GM21526 (cell line): ENCODE measurements at regions not wholly inside any gene's neighbourhood (a gene's known extent, or its start where the extent isn't known, plus 50 kb on each side); places are given as distances from the start of the nearest gene placed in this dataset.
"Not testable (repeated sequence)": the region's sequence is repeated elsewhere in the genome, so short reads cannot be mapped to it uniquely, and the experiment has no call there.

Experiments
- ATAC-seq: cut with Tn5 transposase; IDR thresholded peaks from one replicate; pipeline ENCODE4 v1.9.1; 2021; ENCODE audit warnings: moderate library complexity; ENCODE audit not compliant: unreplicated experiment, low FRiP score

- no peak for ATAC-seq
Observed at GRCh38 chr15:36109943-36110658, 469.3 kb upstream of the CDIN1 start.

- no peak for ATAC-seq
Observed at GRCh38 chr15:36110659-36110993, 468.8 kb upstream of the CDIN1 start.

DNA sequence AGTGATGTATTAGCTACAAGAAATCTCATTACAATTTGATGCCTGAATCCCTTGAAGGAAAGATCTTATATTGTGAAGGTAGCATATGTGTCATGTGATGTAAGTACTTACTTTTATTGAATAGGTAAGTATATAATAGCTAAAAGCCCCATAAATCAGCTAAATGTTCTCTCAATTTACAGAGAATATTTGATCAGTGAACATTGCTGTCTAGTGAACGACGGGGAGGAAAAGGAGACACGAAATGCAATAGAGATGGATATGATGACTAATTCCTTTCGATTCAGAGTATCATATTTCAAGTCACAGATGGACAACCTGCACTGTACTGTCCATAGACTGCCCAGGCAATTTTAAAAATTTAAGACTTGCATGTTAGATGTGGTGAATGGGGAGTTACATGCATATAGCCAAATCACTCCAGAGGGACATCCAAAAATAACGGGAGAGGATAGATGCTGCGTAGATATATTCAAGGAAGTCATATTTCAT, 462.1 kb upstream of the CDIN1 start:
- ATAC-seq, result no peak

- no peak for ATAC-seq
Observed at GRCh38 chr15:36126194-36126593, 453.2 kb upstream of the CDIN1 start.

GRCh38 chr15:36130641-36131310, 448.6 kb upstream of the CDIN1 start:
- no peak for ATAC-seq

DNA sequence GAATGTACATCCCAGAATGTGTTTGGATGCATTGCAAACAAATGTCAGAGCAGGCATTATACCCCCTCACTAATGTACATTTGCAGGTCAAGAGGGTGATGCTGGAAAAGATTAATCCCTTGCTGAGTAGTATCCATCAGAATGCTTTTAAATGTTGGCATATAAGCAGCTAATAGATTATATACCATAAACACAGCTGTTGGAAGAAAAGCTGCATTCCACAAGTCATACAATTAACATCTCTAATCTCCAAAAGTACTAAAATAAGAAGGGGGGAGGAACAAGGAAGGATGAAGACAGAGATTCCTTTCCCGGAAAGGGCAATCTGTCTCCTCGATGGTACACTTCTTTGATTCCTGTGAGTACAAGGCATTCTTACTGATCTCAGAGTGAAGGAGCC, 445.7 kb upstream of the CDIN1 start:
- ATAC-seq, result no peak

DNA sequence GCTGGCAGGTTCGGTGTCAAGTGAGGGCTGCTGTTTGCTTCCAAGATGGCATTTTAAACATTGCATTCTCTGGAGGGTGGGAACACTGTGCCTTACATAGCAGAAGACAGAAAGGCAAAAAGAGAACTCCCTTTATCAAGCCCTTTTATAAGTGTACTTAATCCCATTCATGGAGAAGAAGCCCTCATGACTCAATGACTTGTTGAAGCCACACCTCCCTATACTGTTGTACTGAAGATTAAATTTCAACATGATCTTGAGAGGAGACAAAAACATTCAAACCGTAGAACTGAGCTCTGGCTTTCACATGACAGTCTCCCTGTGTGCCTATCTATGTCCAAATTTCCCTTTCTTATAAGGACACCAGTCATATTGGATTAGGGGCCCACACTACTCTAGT, 443.4 kb upstream of the CDIN1 start:
- no peak for ATAC-seq

- no peak for ATAC-seq
Observed at GRCh38 chr15:36152936-36153335, 426.5 kb upstream of the CDIN1 start.

GRCh38 chr15:36156879-36157427, 422.5 kb upstream of the CDIN1 start:
- ATAC-seq, result no peak

DNA sequence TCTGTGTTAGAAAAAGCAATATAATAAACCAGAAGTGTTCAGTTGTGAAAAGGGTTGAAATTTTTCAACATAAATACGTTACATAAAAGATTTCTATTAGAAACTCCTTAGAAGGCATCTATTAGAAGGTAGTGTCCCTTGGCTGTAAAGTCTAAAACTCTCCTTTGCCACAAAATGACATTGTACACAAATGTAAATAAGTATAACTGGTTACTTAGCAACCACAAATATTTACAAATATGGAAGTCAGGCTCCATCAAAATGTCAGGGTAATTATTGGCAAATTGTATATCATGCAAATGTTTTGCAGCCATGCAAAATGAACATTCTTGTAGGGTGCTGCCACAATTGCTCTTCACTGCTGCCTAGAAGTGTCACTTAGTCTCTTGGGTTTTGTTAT, 419.1 kb upstream of the CDIN1 start:
- no peak for ATAC-seq

GRCh38 chr15:36161108-36161507, 418.3 kb upstream of the CDIN1 start:
- ATAC-seq, result no peak

DNA sequence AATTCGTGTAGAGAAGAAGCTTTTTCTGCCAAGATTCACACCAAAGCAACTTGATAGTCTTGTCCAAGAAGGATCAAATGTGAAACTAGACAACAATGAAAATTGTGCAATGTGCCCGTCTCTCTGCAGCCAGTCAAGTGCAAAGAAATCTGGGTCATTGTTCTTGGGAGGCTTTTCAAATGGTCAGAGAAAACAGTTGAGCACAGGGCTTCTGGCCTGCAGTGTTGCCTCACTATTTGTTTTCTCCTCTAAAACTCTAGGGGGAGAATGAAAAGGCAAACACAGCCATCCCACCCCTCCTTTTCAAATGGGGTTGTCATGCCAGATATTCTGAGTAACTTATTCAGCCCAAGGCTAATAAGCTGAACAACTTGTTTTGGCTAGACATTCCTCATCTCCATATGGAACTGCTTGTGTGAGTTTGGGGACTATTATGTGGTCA, 417.6 kb upstream of the CDIN1 start:
- ATAC-seq, result no peak

DNA sequence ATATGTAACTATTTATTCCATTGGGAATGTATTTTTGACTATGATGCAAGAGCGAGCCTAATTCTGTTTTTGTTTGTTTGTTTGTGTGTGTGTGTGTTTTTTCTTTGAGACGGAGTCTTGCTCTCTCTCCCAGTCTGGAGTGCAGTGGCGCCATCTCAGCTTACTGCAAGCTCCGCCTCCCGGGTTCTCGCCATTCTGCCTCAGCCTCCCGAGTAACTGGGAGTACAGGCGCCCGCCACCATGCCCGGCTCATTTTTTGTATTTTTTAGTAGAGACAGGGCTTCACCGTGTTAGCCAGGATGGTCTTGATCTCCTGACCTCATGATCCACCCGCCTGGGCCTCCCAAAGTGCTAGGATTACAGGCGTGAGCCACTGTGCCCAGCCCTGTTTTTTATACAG, 415.4 kb upstream of the CDIN1 start:
- not testable (repeated sequence) for ATAC-seq

GRCh38 chr15:36172955-36173354, 406.5 kb upstream of the CDIN1 start:
- no peak for ATAC-seq

DNA sequence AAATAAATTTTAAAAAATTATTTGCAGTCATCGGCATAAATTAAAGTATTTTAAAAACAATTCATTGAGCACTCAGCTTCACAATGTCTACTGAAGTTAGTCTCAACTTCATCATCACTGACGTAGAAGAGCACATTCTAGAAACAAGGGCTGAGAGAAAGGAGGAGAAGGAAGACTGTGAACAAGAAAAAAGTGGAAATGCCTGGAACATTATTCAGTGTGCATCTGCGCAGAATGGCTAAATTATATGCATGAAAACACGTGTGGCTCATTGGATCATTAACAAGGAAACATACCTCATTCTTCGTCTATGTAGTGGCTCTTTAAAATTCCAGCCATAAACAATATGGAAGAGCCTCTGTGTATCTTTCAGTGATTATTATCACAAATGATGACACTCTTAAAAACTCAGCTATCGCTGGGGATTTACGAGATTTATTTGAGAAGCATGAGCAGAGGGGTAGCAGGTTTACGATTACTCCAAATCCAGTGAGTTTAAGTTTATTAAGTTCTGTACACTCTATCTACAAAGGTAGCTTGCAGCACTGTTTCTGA, 404.2 kb upstream of the CDIN1 start:
- no peak for ATAC-seq

DNA sequence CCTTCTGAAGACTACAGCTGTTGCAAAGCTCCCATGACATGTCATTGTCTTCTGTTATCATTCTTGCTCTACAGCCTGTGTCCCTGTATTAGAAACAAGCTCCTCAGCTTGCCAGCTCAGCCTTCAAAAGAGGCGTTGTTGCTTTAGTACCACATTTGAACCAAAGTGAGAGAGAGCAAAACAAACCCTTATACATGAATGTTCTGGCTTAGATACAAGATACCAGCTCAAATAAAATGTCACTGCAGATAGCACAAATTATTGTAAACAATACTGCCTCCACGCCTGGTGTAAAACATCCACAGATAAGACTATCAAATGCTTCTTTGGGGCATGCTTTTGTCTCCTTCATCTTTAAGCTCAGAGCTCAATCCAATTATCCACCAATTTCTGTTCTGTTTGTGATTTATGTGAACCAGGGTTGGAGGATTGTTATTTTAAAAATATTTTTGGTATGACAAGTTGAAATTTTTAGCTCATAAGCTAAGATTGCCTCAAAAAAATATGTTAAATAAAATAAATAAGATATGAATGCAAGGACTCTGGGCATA, 403.6 kb upstream of the CDIN1 start:
- ATAC-seq, result no peak

DNA sequence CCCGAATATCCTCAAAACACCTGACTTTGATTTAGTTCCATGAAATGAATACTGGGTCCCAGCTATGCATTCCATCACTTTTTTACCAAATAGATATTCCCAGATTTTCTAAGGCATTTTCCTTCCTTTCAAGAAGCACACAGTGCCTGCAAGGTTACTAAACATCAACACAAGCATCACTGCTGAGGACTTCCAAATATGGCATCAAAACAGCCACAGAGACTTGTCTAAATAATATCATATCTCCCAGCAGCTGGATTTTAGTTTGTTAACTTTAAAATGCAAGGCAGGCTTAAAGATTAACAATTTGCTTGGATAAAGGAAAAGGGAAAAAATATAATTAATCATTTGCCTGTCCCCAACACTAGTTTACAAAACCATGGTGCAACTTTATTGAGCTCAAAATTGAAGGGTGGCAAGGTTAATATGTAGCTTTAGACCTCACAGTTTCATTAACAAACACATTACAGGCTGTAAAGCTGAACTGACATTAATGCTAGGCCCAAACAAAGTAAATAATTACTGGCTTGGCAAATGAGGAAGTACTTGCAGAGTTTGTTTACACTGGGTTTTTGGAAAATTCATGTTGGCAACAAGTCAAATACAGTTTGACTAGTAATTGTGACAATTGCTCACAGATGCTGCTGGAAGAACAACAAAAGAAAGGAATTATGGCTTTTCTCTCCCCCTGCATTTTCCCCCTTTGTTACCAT, 401.7 kb upstream of the CDIN1 start:
- ATAC-seq, result no peak

DNA sequence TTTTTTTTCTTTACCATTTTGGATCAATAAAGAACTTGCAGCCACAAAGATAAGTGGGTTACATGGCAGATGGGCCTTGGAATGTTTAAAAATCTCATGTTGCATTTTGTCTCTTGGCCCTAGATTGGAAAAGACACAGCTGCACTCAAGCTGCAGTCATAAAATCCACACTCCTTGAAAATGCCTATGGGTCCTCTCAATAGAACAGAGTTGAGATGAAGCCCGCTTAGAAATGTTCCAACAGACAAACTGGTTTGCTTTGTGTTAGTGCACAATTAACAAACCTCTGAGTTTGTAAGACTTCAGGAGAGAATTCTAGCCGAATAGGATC, 401.2 kb upstream of the CDIN1 start:
- no peak for ATAC-seq

DNA sequence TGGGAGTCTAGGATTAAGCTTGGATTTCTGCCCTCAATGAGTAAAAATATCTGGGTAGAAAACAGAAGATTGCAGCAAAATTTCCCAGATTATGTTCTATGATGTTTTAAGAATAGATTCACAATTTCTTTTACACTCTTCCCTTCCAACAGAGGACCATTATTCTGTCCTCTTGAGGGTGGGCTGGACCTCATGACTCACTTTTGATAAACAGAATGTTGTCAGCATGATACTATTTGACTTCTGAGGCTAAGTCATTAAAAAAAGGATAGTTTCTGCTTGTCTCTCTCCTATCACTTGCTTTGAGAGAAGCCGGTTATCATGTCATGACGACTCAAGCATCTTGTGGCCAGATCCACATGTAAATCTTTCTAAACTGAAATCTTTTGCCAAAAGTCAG, 396.2 kb upstream of the CDIN1 start:
- ATAC-seq, result no peak

- no peak for ATAC-seq
Observed at GRCh38 chr15:36185438-36185837, 394.0 kb upstream of the CDIN1 start.

DNA sequence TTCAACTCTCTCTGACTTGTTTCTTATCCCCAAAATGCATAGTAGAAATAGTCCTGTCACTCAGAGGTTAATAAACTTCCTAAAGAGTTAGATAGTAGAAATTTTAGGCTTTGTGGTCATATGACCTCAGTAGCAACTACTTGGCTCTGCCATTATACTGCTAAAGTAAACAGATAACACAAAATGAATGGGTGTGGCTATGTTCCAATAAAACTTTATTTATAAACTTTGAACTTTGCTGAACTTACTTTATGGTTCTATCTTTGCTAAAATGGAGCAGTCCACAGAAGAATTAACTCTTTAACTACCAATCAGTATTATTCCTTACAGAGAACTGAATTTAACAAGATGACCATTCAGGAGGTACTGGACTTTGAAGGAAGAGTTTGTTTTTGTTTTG, 393.6 kb upstream of the CDIN1 start:
- no peak for ATAC-seq
